ENCODE measurements at regions not wholly inside any gene's neighbourhood (a gene's known extent, or its start where the extent isn't known, plus 50 kb on each side); places are given as distances from the start of the nearest gene placed in this dataset.
"Not testable (repeated sequence)": the region's sequence is repeated elsewhere in the genome, so short reads cannot be mapped to it uniquely, and the experiment has no call there.

GRCh38 chr10:131810805-131811629 lies 89.8 kb upstream of the PPP2R2D start:
- DNase-seq = no peak

- no peak for DNase-seq
Measured at GRCh38 chr10:131811630-131812403, 89.0 kb upstream of the PPP2R2D start.

- DNase-seq = no peak
Measured at GRCh38 chr10:131812736-131813604, 87.8 kb upstream of the PPP2R2D start.

- DNase-seq = peak; percentile 8
Measured at GRCh38 chr10:131814567-131815265, 86.1 kb upstream of the PPP2R2D start.

- no peak for DNase-seq
Measured at GRCh38 chr10:131815266-131816156, 85.3 kb upstream of the PPP2R2D start.

GRCh38 chr10:131816157-131816775 lies 84.5 kb upstream of the PPP2R2D start:
- no peak for DNase-seq

GRCh38 chr10:131816941-131817700 lies 83.7 kb upstream of the PPP2R2D start:
- no peak for DNase-seq

- DNase-seq = no peak
Measured at GRCh38 chr10:131817866-131818509, 82.8 kb upstream of the PPP2R2D start.

- no peak for DNase-seq
Measured at GRCh38 chr10:131818510-131819234, 82.1 kb upstream of the PPP2R2D start.

- no peak for DNase-seq
Measured at GRCh38 chr10:131819241-131820072, 81.4 kb upstream of the PPP2R2D start.

GRCh38 chr10:131820626-131821025 lies 80.2 kb upstream of the PPP2R2D start:
- DNase-seq = no peak

- no peak for DNase-seq
Measured at GRCh38 chr10:131821378-131822012, 79.3 kb upstream of the PPP2R2D start.

- DNase-seq = no peak
Measured at GRCh38 chr10:131822013-131822691, 78.7 kb upstream of the PPP2R2D start.

- no peak for DNase-seq
Measured at GRCh38 chr10:131822692-131823245, 78.0 kb upstream of the PPP2R2D start.

- not testable (repeated sequence) for DNase-seq
Measured at GRCh38 chr10:131823601-131824099, 77.2 kb upstream of the PPP2R2D start.
